HCT116 (cell line): ENCODE measurements at regions not wholly inside any gene's neighbourhood (a gene's known extent, or its start where the extent isn't known, plus 50 kb on each side); places are given as distances from the start of the nearest gene placed in this dataset.

Experiments
- ATAC-seq: fragments of 200-7000 bp; cut with Tn5 transposase; 2 replicates; pipeline ENCODE4 v1.9.1; 2020; ENCODE audit warnings: mild to moderate bottlenecking, moderate library complexity
- BruUV-seq: library from RNA; stranded (reverse); fragments of 400-500 nt; replicated peaks from 2 replicates; lab custom pipeline; 2021; lab: Mats Ljungman, UMichigan
- CTCF ChIA-PET: fragments of 300-600 bp; sonication (Branson Sonifier 250); formaldehyde crosslinking; loops from one replicate; lab custom pipeline; 2021; ENCODE audit warnings: antibody characterized with exemption; lab: Charles Lee
- POLR2A ChIA-PET: fragments of 300-600, 350-600 bp; sonication (Branson Sonifier 250); formaldehyde crosslinking; loops from one replicate; lab custom pipeline; 2021; ENCODE audit warnings: antibody characterized with exemption; lab: Charles Lee
- RAD21 ChIA-PET, 2 experiments: fragments of 300-600 bp; sonication (Branson Sonifier 250); formaldehyde crosslinking; loops; one replicate each; lab custom pipeline; 2023; ENCODE audit warnings: low total read pairs in 2 of 2; ENCODE audit not compliant: uncharacterized antibody in 2 of 2, unreplicated experiment in 2 of 2, low non-redundant PET in 1 of 2; lab: Charles Lee
- DNase-seq: peaks from one replicate; pipeline ENCODE4 v3.0.0-alpha.2; 2010; ENCODE audit warnings: low read depth, low spot score
- H2AFZ ChIP-seq: fragments of 200-600 bp; shearing (Covaris generic), sonication (generic); 2 replicates; pipeline ENCODE4 v1.6.1; 2017; ENCODE audit warnings: low read depth, mixed run types, mixed read lengths, antibody characterized with exemption, low read length; ENCODE audit not compliant: poor library complexity, severe bottlenecking
- H3K27ac ChIP-seq: 2 replicates; pipeline ENCODE4 v1.5.1; 2012; ENCODE audit warnings: low read depth, low read length
- H3K27me3 ChIP-seq: fragments of 200-600 bp; sonication (generic); 2 replicates; pipeline ENCODE4 v1.6.1; 2016; ENCODE audit warnings: mixed run types, low read length, mixed read lengths; ENCODE audit not compliant: insufficient read depth
- H3K36me3 ChIP-seq, 2 experiments: fragments of 200-500 bp in 1 of 2; fragments of 200-600 bp in 1 of 2; sonication (Bioruptor generic) in 1 of 2; sonication (generic) in 1 of 2; 2 replicates each; pipeline versions ENCODE4 v1.5.1 to v1.6.1; 2014 to 2016; ENCODE audit warnings: low read length in 2 of 2, inconsistent platforms in 1 of 2, mixed read lengths in 1 of 2, mixed run types in 1 of 2; ENCODE audit not compliant: insufficient read depth in 2 of 2, control insufficient read depth in 1 of 2
- H3K4me1 ChIP-seq, 2 experiments: fragments of 200-600 bp in 1 of 2; sonication (generic) in 1 of 2; 2 replicates each; pipeline versions ENCODE4 v1.5.1 to v1.6.1; 2012 to 2017; ENCODE audit warnings: low read length in 2 of 2, inconsistent platforms in 1 of 2, mild to moderate bottlenecking in 1 of 2, mixed read lengths in 1 of 2, mixed run types in 1 of 2, moderate library complexity in 1 of 2; ENCODE audit not compliant: insufficient read depth in 2 of 2, control insufficient read depth in 1 of 2
- H3K4me2 ChIP-seq: fragments of 200-600 bp; sonication (generic); 2 replicates; pipeline ENCODE4 v1.6.1; 2017; ENCODE audit warnings: mixed run types, low read length, mixed read lengths
- H3K4me3 ChIP-seq, 2 experiments: fragments of 200-600 bp in 1 of 2; sonication (generic) in 1 of 2; replicated peaks in 1 of 2; 2 replicates each; pipeline ENCODE4 v1.5.1; 2011 to 2016; ENCODE audit warnings: low read length in 2 of 2, control low read depth in 1 of 2, low read depth in 1 of 2, mild to moderate bottlenecking in 1 of 2, mixed read lengths in 1 of 2, mixed run types in 1 of 2
- H3K79me2 ChIP-seq: fragments of 200-600 bp; sonication (generic); 2 replicates; pipeline ENCODE4 v1.6.1; 2017; ENCODE audit warnings: mild to moderate bottlenecking, mixed run types, low read length, moderate library complexity, mixed read lengths; ENCODE audit not compliant: insufficient read depth
- H3K9ac ChIP-seq: fragments of 200-600 bp; sonication (generic); 2 replicates; pipeline ENCODE4 v1.6.1; 2016; ENCODE audit warnings: low read length, mixed read lengths
- H3K9me2 ChIP-seq: fragments of 200-600 bp; sonication (generic), shearing (Covaris generic); 2 replicates; pipeline ENCODE4 v1.6.1; 2017; ENCODE audit warnings: mixed run types, mild to moderate bottlenecking, moderate library complexity; ENCODE audit not compliant: insufficient read depth
- H3K9me3 ChIP-seq, 2 experiments: fragments of 200-500 bp in 1 of 2; fragments of 200-600 bp in 1 of 2; sonication (Bioruptor generic) in 1 of 2; sonication (generic) in 1 of 2; 2 replicates each; pipeline ENCODE4 v1.6.1; 2014 to 2017; ENCODE audit warnings: low read length in 2 of 2, mixed read lengths in 2 of 2, inconsistent platforms in 1 of 2, low read depth in 1 of 2, mild to moderate bottlenecking in 1 of 2, mixed run types in 1 of 2, moderate library complexity in 1 of 2; ENCODE audit not compliant: control insufficient read depth in 1 of 2, insufficient read depth in 1 of 2
- H4K20me1 ChIP-seq: fragments of 200-600 bp; sonication (generic), shearing (Covaris generic); 2 replicates; pipeline ENCODE4 v1.6.1; 2017; ENCODE audit warnings: mixed run types, mild to moderate bottlenecking, moderate library complexity; ENCODE audit not compliant: insufficient read depth
- CBX3 ChIP-seq: IDR thresholded peaks from 2 replicates; pipeline ENCODE4 v1.6.1; 2012; ENCODE audit warnings: low read depth
- CEBPB ChIP-seq: IDR thresholded peaks from 2 replicates; pipeline ENCODE4 v1.6.1; 2012; ENCODE audit warnings: low read depth
- EZH2 ChIP-seq: fragments of 200-600 bp; sonication (generic); IDR thresholded peaks from 2 replicates; pipeline ENCODE4 v1.6.1; 2017; ENCODE audit warnings: antibody characterized with exemption, mixed run types
- EZH2phosphoT487 ChIP-seq: fragments of 200-600 bp; IDR thresholded peaks from 2 replicates; pipeline ENCODE4 v1.6.1; 2018; ENCODE audit warnings: antibody characterized with exemption, borderline replicate concordance
- JUND ChIP-seq: IDR thresholded peaks from 2 replicates; pipeline ENCODE4 v1.6.1; 2012
- POLR2A ChIP-seq: IDR thresholded peaks from 2 replicates; pipeline ENCODE4 v1.7.0; 2011; ENCODE audit warnings: borderline replicate concordance; ENCODE audit not compliant: insufficient read depth, insufficient read length; ENCODE audit errors: extremely low read depth
- RAD21 ChIP-seq: IDR thresholded peaks from 2 replicates; pipeline ENCODE4 v1.6.1; 2012; ENCODE audit warnings: low read depth, mild to moderate bottlenecking
- SIN3A ChIP-seq: IDR thresholded peaks from 2 replicates; pipeline ENCODE4 v1.6.1; 2012; ENCODE audit warnings: low read depth
- intact Hi-C: fragments of 100-400 bp; cut with micrococcal nuclease; formaldehyde crosslinking; loops from 2 replicates; pipeline ENCODE4 v1.10.0; 2022
- TF ChIP-seq, protein P1 (sequence below): IDR thresholded peaks from 2 replicates; pipeline ENCODE4 v1.6.1; 2012
- TF ChIP-seq, protein P2 (sequence below): IDR thresholded peaks from 2 replicates; pipeline ENCODE4 v1.6.1; 2012
- TF ChIP-seq, protein P3 (sequence below), 3 experiments: fragments of 200-600 bp in 1 of 3; sonication (generic) in 1 of 3; IDR thresholded peaks in 2 of 3; conservative IDR thresholded peaks in 1 of 3; 2 replicates each; pipeline ENCODE4 v1.5.1; 2012 to 2017; ENCODE audit warnings: low read depth in 2 of 3, low read length in 2 of 3, antibody characterized with exemption in 1 of 3, borderline replicate concordance in 1 of 3, control low read depth in 1 of 3, mild to moderate bottlenecking in 1 of 3, mixed read lengths in 1 of 3, mixed run types in 1 of 3, moderate library complexity in 1 of 3; ENCODE audit not compliant: insufficient read depth in 1 of 3
- TF ChIP-seq, protein P4 (sequence below): IDR thresholded peaks from 2 replicates; pipeline ENCODE4 v1.6.1; 2012; ENCODE audit warnings: low read depth

DNA sequence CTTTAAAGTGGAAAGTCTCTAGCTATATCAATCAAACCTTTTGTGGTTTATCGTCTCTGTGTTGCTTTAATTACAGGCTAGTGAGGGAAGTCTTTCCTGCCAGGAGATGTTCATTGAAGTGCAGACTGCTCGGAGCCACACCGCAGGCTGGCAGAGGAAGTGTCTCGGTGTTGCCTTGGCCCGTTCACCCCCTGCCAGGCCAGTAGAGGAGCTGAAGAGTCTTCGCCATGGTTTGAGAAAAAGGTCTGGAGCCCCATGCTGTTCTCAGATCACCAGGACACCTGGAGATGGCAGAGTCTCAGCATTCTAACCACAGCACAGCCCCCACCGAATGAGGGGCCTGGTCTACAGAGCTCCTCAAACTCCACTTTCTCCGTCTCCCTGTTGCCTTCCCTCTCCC lies 275.9 kb upstream of the PLPP4 start:
- Histone ChIP-seq H3K4me3 (no peak overlapping the region), H3K9me2 (no peaks in the 10 kb centered on the region), H3K4me1 (no peaks in the 10 kb centered on the region), H3K9me3 (no peaks in the 10 kb centered on the region), H3K9ac (no peak overlapping the region), H3K36me3 (no peaks in the 10 kb centered on the region), H2AFZ (no peak overlapping the region), H4K20me1 (no peaks in the 10 kb centered on the region), H3K79me2 (no peaks in the 10 kb centered on the region), H3K27ac (no peak overlapping the region), H3K27me3 (peaks cover 32% of the 10 kb centered on the region), H3K4me2 (no peak overlapping the region)
- ATAC-seq = no peak; the same call in 1 of the 2 replicates
- POLR2A ChIA-PET = no interaction called here
- intact Hi-C loops = no loop called here
- no peak for DNase-seq
- RAD21 ChIA-PET = no interaction called here
- CTCF ChIA-PET = no interaction called here
- TF ChIP-seq, protein P1, sequence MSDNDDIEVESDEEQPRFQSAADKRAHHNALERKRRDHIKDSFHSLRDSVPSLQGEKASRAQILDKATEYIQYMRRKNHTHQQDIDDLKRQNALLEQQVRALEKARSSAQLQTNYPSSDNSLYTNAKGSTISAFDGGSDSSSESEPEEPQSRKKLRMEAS = no peak
- TF ChIP-seq, protein P2, sequence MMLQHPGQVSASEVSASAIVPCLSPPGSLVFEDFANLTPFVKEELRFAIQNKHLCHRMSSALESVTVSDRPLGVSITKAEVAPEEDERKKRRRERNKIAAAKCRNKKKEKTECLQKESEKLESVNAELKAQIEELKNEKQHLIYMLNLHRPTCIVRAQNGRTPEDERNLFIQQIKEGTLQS = no peak
- no peak for TF ChIP-seq POLR2A
- TF ChIP-seq SIN3A = no peak
- TF ChIP-seq JUND = no peak
- no peak for TF ChIP-seq CEBPB
- TF ChIP-seq EZH2phosphoT487 = no peak
- TF ChIP-seq CBX3 = no peak
- TF ChIP-seq EZH2 = no peak
- TF ChIP-seq, protein P3, sequence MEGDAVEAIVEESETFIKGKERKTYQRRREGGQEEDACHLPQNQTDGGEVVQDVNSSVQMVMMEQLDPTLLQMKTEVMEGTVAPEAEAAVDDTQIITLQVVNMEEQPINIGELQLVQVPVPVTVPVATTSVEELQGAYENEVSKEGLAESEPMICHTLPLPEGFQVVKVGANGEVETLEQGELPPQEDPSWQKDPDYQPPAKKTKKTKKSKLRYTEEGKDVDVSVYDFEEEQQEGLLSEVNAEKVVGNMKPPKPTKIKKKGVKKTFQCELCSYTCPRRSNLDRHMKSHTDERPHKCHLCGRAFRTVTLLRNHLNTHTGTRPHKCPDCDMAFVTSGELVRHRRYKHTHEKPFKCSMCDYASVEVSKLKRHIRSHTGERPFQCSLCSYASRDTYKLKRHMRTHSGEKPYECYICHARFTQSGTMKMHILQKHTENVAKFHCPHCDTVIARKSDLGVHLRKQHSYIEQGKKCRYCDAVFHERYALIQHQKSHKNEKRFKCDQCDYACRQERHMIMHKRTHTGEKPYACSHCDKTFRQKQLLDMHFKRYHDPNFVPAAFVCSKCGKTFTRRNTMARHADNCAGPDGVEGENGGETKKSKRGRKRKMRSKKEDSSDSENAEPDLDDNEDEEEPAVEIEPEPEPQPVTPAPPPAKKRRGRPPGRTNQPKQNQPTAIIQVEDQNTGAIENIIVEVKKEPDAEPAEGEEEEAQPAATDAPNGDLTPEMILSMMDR (IDR thresholded peaks at IDR 0.05 in 2 of 3, conservative IDR thresholded peaks at IDR 0.05 in 1 of 3; ENCODE audit: borderline replicate concordance in 1 of 3, insufficient read depth in 1 of 3, low read depth in 2 of 3, low read length in 2 of 3) = no peak
- TF ChIP-seq RAD21 = no peak
- TF ChIP-seq, protein P4, sequence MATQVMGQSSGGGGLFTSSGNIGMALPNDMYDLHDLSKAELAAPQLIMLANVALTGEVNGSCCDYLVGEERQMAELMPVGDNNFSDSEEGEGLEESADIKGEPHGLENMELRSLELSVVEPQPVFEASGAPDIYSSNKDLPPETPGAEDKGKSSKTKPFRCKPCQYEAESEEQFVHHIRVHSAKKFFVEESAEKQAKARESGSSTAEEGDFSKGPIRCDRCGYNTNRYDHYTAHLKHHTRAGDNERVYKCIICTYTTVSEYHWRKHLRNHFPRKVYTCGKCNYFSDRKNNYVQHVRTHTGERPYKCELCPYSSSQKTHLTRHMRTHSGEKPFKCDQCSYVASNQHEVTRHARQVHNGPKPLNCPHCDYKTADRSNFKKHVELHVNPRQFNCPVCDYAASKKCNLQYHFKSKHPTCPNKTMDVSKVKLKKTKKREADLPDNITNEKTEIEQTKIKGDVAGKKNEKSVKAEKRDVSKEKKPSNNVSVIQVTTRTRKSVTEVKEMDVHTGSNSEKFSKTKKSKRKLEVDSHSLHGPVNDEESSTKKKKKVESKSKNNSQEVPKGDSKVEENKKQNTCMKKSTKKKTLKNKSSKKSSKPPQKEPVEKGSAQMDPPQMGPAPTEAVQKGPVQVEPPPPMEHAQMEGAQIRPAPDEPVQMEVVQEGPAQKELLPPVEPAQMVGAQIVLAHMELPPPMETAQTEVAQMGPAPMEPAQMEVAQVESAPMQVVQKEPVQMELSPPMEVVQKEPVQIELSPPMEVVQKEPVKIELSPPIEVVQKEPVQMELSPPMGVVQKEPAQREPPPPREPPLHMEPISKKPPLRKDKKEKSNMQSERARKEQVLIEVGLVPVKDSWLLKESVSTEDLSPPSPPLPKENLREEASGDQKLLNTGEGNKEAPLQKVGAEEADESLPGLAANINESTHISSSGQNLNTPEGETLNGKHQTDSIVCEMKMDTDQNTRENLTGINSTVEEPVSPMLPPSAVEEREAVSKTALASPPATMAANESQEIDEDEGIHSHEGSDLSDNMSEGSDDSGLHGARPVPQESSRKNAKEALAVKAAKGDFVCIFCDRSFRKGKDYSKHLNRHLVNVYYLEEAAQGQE = no peak
- BruUV-seq = no TSS peak
